Sigmoid colon (tissue), 4 donors: ENCODE measurements at regions not wholly inside any gene's neighbourhood (a gene's known extent, or its start where the extent isn't known, plus 50 kb on each side); places are given as distances from the start of the nearest gene placed in this dataset.

Source experiments
- CTCF ChIP-seq, 4 experiments: fragments of 450-650 bp in 3 of 4; fragments of 200-600 bp in 1 of 4; IDR thresholded peaks; one replicate each; pipeline ENCODE4 v1.5.1; 2016 to 2019; ENCODE audit warnings: antibody characterized with exemption in 4 of 4, mild to moderate bottlenecking in 3 of 4, moderate library complexity in 2 of 4
- POLR2A ChIP-seq, 2 donors: fragments of 450-650 bp; IDR thresholded peaks; one replicate each; pipeline ENCODE4 v1.6.1; 2016; ENCODE audit warnings: antibody characterized with exemption in 2 of 2, mild to moderate bottlenecking in 2 of 2, moderate library complexity in 2 of 2
- POLR2AphosphoS5 ChIP-seq, 4 donors: sonication (generic); formaldehyde crosslinking; IDR thresholded peaks; one replicate each; pipeline ENCODE4 v1.6.1; 2017; ENCODE audit warnings: antibody characterized with exemption in 4 of 4

GRCh38 chr12:46553911-46554310, 181.3 kb upstream of the SLC38A2 start:
- TF ChIP-seq CTCF (IDR thresholded peaks at IDR 0.05) = no peak
- no peak for TF ChIP-seq POLR2AphosphoS5 (IDR thresholded peaks at IDR 0.05)
- no peak for TF ChIP-seq POLR2A (IDR thresholded peaks at IDR 0.05)
